ENCODE measurements at regions not wholly inside any gene's neighbourhood (a gene's known extent, or its start where the extent isn't known, plus 50 kb on each side); places are given as distances from the start of the nearest gene placed in this dataset.

GRCh38 chr3:144350125-144350524 lies 378.5 kb downstream of the DIPK2A start:
- 92 to 97% methylated on average over 3 of the region's 3 CpGs for WGBS, 2 donors
- TF ChIP-seq CTCF (IDR thresholded peaks at IDR 0.05): no peak
- no peak for TF ChIP-seq POLR2A (IDR thresholded peaks at IDR 0.05)
- no peak for DNase-seq (ENCODE audit: low spot score in 2 of 2)
- no peak overlapping the region for H3K4me3 ChIP-seq (ENCODE audit: low read depth, poor library complexity, severe bottlenecking)
- intact Hi-C loops (cut with DNase I; ENCODE audit: low total_unique reads): no loop called here

- H3K4me3 ChIP-seq (ENCODE audit: low read depth, poor library complexity, severe bottlenecking): no peak overlapping the region
- no peak for DNase-seq (ENCODE audit: low spot score in 2 of 2)
- intact Hi-C loops (cut with DNase I; ENCODE audit: low total_unique reads): no loop called here
- WGBS, 2 donors: 69 to 75% methylated on average over 2 of the region's 2 CpGs
- TF ChIP-seq CTCF (IDR thresholded peaks at IDR 0.05): no peak
- no peak for TF ChIP-seq POLR2A (IDR thresholded peaks at IDR 0.05)
These were observed 379.4 kb downstream of the DIPK2A start for GRCh38 chr3:144351011-144351410.

- WGBS, 2 donors: 64 to 68% methylated on average over 4 of the region's 4 CpGs
- no peak for TF ChIP-seq POLR2A (IDR thresholded peaks at IDR 0.05)
- TF ChIP-seq CTCF (IDR thresholded peaks at IDR 0.05): no peak
- no peak for DNase-seq (ENCODE audit: low spot score in 2 of 2)
These were observed 380.2 kb downstream of the DIPK2A start for GRCh38 chr3:144351773-144352365.

GRCh38 chr3:144358191-144358590 lies 386.6 kb downstream of the DIPK2A start:
- intact Hi-C loops (cut with DNase I; ENCODE audit: low total_unique reads): no loop called here
- TF ChIP-seq POLR2A (IDR thresholded peaks at IDR 0.05) (no peak), CTCF (IDR thresholded peaks at IDR 0.05) (no peak)
- no peak for DNase-seq (ENCODE audit: low spot score in 2 of 2)
- 44 to 47% methylated on average over 2 of the region's 2 CpGs for WGBS, 2 donors
- H3K4me3 ChIP-seq (ENCODE audit: low read depth, poor library complexity, severe bottlenecking): no peak overlapping the region

More at GRCh38 chr3:144351773-144352365, 380.2 kb downstream of the DIPK2A start:
- H3K4me3 ChIP-seq (ENCODE audit: low read depth, poor library complexity, severe bottlenecking): no peak overlapping the region
- intact Hi-C loops (cut with DNase I; ENCODE audit: low total_unique reads): no loop called here

- intact Hi-C loops (cut with DNase I; ENCODE audit: low total_unique reads): no loop called here
- DNase-seq (ENCODE audit: low spot score in 2 of 2): no peak
- WGBS, 2 donors: 86 to 90% methylated on average over 1 of the region's 1 CpG
- H3K4me3 ChIP-seq (ENCODE audit: low read depth, poor library complexity, severe bottlenecking): no peak overlapping the region
- no peak for TF ChIP-seq CTCF (IDR thresholded peaks at IDR 0.05)
- TF ChIP-seq POLR2A (IDR thresholded peaks at IDR 0.05): no peak
These were observed 389.4 kb downstream of the DIPK2A start for GRCh38 chr3:144361002-144361401.

- intact Hi-C loops (cut with DNase I; ENCODE audit: low total_unique reads): no loop called here
- 43 to 44% methylated on average over 3 of the region's 3 CpGs for WGBS, 2 donors
- no peak for DNase-seq (ENCODE audit: low spot score in 2 of 2)
- no peak for TF ChIP-seq CTCF (IDR thresholded peaks at IDR 0.05)
- no peak for TF ChIP-seq POLR2A (IDR thresholded peaks at IDR 0.05)
- H3K4me3 ChIP-seq (ENCODE audit: low read depth, poor library complexity, severe bottlenecking): no peak overlapping the region
These were observed 390.5 kb downstream of the DIPK2A start for GRCh38 chr3:144362126-144362525.

Measured in lower leg skin (tissue), 4 donors.